ENCODE measurements at regions not wholly inside any gene's neighbourhood (a gene's known extent, or its start where the extent isn't known, plus 50 kb on each side); places are given as distances from the start of the nearest gene placed in this dataset.

- TF ChIP-seq, protein P1, sequence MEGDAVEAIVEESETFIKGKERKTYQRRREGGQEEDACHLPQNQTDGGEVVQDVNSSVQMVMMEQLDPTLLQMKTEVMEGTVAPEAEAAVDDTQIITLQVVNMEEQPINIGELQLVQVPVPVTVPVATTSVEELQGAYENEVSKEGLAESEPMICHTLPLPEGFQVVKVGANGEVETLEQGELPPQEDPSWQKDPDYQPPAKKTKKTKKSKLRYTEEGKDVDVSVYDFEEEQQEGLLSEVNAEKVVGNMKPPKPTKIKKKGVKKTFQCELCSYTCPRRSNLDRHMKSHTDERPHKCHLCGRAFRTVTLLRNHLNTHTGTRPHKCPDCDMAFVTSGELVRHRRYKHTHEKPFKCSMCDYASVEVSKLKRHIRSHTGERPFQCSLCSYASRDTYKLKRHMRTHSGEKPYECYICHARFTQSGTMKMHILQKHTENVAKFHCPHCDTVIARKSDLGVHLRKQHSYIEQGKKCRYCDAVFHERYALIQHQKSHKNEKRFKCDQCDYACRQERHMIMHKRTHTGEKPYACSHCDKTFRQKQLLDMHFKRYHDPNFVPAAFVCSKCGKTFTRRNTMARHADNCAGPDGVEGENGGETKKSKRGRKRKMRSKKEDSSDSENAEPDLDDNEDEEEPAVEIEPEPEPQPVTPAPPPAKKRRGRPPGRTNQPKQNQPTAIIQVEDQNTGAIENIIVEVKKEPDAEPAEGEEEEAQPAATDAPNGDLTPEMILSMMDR (IDR thresholded peaks at IDR 0.05) = no peak
- TF ChIP-seq POLR2A (IDR thresholded peaks at IDR 0.05) = no peak
These were observed 325.9 kb upstream of the AJAP1 start for GRCh38 chr1:4328402-4329071.
